ENCODE measurements at regions not wholly inside any gene's neighbourhood (a gene's known extent, or its start where the extent isn't known, plus 50 kb on each side); places are given as distances from the start of the nearest gene placed in this dataset.
"Not testable (repeated sequence)": the region's sequence is repeated elsewhere in the genome, so short reads cannot be mapped to it uniquely, and the experiment has no call there.

GRCh38 chr6:26720663-26721218 is 61.2 kb upstream of the ZNF322 start:
- not testable (repeated sequence) for DNase-seq

- not testable (repeated sequence) for DNase-seq
Observed at GRCh38 chr6:26730019-26730766, 70.6 kb upstream of the ZNF322 start.

GRCh38 chr6:26734776-26735472 is 75.4 kb upstream of the ZNF322 start:
- not testable (repeated sequence) for DNase-seq

DNA sequence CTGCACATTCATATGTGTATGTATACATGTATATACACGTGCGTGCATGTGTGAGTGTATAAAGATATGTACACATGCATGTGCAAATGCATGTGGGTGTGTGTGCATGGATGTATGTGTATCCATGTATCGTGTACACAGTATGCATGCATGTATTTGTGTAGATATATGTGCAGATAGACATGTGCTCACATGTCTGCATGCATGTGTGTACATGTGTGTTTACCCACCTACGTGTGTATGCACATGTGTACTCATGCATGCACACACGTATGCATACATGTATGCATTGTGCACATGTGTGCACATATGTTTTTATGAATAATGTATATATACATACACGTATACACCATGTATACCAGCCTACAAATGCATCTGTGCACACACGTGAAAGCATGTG is 80.3 kb upstream of the ZNF322 start:
- DNase-seq = no peak

DNA sequence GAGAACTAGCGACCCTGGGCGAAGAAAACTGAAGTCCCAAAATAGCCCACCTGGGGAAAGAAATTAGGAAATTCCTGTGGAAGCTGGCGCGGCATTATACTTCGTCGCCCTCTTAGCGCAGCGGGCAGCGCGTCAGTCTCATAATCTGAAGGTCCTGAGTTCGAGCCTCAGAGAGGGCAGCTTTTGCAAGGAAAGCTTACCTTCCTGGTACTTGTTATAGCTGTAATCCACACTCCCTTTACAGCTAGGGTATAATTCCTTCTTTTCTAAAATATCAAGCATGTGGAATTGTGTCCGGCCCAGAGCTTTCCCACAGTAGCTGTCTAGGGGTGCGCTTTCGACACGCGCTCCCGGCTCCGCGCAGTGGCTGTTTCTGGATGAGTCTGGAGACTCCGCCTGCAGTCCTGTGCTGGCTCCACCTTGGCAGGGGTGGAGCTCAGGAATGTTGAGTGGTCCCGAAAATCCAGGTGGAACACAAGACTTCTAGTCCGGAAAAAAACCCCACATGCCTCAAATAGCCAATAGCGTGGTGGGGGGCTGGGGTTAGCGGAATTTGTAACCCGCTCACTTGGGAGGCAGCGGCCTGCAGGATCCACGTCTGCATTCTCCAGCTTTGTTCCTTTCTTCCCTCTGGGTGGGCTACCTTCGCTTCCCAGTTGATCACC is 83.7 kb upstream of the ZNF322 start:
- peak; percentile 57 for DNase-seq

DNA sequence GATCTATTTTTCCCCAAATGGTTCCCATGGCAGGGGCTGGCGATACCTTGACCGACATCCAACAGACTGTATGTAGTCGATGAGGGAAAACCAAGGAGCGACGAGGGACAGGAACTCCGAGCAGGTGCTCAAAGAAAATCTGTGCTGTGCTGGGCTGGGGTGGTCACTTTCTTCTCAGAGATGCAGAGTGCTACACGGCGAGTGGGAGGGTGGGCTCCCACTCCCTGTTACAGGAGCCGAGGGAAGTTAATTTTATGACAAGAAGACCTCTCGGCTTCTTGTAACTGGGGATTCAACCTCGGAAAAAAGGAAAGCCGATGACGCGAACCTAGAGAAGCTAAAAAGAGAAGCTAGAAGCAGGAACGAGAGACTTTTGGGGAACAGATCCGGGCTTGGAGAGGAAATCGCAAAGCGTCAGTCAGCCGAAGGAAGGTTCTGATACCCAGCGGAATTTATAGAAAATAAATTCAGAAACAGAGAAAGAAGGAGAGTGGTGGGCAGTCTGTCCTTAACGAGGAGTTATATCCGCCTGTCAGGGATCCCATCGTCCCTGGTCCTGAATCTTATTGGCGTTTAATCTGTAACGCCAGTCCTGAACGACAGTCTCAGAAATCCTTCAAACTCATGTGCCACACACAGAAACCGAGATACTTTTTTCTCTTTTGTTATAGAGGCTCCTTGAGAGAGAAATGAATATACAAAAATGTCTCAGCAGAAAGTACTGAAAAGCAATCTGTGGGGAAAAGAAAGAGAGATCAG is 84.6 kb upstream of the ZNF322 start:
- DNase-seq = no peak

GRCh38 chr6:26744837-26745282 is 85.3 kb upstream of the ZNF322 start:
- not testable (repeated sequence) for DNase-seq

- not testable (repeated sequence) for DNase-seq
Observed at GRCh38 chr6:26745964-26746363, 86.4 kb upstream of the ZNF322 start.

DNA sequence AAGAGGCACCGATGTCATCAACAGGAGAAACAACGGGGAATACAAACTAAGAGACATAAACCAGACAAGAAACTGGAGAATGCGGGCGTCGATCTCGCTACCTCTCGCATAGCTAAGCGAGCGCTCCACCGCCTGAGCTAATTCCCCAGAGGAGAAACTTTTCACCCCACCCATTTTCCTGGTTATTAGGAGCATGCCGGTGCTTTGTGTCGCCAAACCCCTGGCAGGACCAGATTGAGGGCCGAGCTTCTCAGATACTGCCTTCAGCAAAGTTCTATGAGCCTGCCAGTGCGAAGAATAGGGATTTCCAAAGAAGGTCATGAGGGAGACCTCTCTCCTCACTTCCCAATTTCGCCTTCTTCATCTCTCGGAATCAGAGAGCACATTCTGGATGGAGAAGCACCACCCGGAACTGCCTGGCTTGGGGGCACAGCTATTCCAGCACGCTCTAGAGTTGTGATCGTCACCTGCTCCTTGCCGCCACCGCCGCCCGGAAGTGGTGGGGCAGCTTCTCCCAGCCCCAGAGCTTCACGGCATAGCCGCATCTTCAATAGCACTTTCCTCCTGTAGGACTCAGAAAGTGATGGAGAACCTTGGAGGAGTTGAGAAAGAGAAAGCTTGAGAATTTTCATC is 89.7 kb upstream of the ZNF322 start:
- not testable (repeated sequence) for DNase-seq

- DNase-seq = not testable (repeated sequence)
Observed at GRCh38 chr6:26749759-26750126, 90.2 kb upstream of the ZNF322 start.

- DNase-seq = no peak
Observed at GRCh38 chr6:26754212-26754611, 94.7 kb upstream of the ZNF322 start.

DNA sequence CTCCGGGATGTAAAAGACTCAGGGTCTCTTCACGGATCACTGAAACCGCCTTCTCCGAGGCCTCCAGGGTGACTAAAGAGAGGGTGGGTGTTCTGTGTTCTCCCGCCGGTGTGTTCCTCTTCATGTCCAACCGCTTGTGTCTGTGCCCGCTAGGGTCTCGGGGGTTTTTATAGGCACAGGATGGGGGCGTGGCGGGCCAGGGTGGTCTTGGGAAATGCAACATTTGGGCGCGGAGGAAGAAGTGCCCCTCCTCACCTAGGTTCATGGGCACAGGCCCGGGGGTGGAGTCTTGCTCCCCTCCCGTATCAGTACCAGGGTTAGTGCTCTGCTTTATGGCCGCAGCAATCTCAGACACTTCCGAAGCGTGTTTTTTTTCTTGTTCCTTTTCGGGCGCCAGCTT is 95.3 kb upstream of the ZNF322 start:
- DNase-seq = not testable (repeated sequence)

DNA sequence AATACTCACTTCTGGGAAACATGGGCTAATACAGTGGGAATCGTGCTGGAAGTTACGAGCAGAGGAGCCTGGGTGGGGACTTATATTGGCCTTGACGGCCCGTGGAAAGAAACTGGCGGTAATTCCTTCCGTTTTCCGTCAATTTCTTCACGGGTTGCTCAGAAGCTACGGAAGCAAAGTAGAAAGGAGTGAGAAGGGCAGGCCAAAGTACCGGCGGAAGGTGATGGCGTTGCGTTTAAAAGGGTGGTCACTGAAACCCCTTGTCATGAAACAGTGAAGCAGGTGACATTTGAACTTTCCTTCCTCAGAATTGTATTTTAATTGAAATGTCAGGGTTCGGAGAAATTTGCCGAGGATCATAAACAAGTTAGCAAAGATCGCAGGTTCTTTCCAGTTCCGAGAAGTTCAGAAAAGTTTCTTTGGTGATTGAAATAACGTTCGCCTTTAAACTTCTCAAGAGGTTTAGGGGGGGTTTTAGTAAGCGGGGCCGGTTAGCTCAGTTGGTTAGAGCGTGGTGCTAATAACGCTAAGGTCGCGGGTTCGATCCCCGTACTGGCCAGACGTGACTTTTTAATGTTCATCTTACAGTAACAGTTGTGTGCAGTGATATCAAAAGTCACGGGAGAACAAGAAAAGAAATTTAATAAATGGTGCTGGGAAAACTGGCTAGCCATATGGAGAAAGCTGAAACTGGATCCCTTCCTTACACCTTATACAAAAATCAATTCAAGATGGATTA is 96.7 kb upstream of the ZNF322 start:
- DNase-seq = not testable (repeated sequence)

- not testable (repeated sequence) for DNase-seq
Observed at GRCh38 chr6:26766203-26766902, 106.8 kb upstream of the ZNF322 start.

DNA sequence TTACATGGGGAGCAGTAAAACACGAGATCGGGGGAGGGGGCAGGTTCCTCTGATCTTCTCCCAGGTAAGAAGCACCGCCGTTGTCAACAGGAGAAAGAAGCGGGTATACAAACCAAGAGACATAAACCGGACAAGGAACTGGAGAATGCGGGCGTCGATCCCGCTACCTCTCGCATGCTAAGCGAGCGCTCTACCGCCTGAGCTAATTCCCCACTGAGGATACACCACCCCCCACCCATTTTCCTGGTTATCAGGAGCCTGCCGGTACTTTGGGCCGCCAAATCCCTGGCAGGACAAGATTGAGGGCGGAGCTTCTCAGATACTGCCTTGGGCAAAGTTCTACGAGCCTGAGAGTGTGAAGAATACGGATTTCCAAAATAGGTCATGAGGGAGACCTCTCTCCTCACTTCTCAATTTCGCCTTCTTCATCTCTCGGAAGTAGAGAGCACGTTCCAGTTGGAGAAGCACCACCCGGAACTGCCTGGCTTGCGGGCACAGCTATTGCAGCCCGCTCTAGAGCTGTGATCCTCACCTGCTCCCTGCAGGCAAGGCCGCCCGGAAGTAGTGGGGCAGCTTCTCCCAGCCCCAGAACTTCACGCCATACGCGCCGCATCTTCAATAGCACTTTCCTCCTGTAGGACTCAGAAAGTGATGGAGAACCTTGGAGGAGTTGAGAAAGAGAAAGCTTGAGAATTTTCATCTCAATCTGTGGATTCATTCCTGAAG is 111.6 kb upstream of the ZNF322 start:
- DNase-seq = not testable (repeated sequence)

DNA sequence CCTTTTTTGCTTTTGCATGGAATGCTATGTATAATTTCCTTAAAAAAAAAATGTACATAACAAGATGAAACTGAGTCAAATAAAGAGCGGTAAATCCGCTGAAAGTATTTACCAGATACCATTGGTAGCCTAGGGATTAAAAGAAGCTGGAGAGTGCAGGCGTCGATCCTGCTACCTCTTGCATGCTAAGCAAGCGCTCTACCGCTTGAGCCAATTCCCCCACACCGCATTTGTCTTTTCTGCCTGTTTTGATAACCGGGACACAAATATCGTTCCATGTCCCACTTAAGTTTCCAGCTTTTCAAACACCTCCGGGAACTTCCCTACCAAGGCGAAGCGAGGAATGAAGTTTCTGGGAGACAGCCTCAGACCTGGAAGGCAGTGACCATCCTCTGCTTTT is 113.9 kb upstream of the ZNF322 start:
- not testable (repeated sequence) for DNase-seq

DNA sequence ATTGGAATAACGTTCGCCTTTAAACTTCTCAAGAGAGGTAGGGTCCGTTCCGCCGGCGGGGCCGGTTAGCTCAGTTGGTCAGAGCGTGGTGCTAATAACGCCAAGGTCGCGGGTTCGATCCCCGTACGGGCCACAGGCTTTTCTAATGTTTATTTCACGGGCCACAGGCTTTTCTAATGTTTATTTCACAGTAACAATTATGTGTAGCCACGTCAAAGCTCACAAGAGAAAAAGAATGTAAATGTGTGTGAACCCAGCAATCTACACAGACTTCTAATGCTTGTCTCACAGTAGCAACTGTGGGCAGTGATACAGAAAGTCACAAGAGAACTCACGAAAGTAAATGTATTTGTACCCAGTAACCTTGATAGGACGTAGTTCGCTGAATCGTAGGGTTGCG is 121.0 kb upstream of the ZNF322 start:
- DNase-seq = not testable (repeated sequence)

DNA sequence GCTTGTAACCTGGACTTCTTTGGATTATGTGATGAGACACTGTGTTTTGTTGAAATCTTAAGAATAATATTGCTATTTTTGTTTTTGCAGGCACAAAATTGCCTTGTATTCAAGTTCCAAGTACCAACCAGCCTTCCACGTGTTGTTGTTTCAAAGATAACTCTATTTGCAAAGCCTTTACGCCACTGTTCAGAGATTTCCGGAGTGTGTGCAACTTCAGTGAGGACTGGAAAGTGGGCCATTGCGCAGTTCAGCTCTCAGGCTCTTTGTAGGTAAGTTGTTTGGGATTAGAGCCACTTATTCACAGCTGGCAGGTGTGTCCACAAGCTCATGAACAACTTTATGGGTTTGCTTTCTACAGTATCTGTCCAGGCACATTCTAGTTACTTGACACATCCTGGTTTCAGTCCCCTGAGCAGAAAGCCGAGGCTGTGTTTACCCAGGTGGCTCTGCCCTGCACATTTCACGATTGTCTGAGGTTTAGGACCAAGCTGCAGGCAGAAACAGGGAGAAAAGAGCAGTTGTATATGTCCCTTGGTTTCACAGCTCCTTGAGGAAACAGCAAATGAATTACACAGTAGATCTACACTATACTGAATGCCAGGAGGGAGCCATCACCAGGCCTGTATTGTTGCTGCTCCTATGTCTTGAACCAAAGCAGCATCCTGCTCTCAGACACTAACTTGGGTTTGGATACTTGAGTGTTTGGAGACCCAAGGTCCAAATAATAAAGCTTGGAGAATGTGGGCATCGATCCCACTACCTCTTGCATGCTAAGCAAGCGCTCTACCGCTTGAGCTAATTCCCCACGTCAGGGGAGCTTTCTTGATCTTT is 136.1 kb upstream of the ZNF322 start:
- DNase-seq = not testable (repeated sequence)

Measured in fibroblast of skin of back (primary cell).